ENCODE measurements at regions not wholly inside any gene's neighbourhood (a gene's known extent, or its start where the extent isn't known, plus 50 kb on each side); places are given as distances from the start of the nearest gene placed in this dataset.

GRCh38 chr17:15154618-15155017 is 110.5 kb downstream of the PMP22 start (continued):
- TF ChIP-seq ZNF318 (CRISPR knock-in tag; IDR thresholded peaks at IDR 0.05) (no peak), ZNF644 (CRISPR knock-in tag; IDR thresholded peaks at IDR 0.05; ENCODE audit: low read depth) (no peak), ZMYM4 (CRISPR knock-in tag; IDR thresholded peaks at IDR 0.05) (no peak), IKZF5 (CRISPR knock-in tag; IDR thresholded peaks at IDR 0.05) (no peak), RFXANK (CRISPR knock-in tag; IDR thresholded peaks at IDR 0.05) (no peak), ZNF713 (CRISPR knock-in tag; IDR thresholded peaks at IDR 0.05) (no peak), CAMTA2 (CRISPR knock-in tag; IDR thresholded peaks at IDR 0.05; ENCODE audit: borderline replicate concordance) (no peak), EZH2 (conservative IDR thresholded peaks at IDR 0.05; ENCODE audit: low read depth, low read length) (no peak)
- TF ChIP-seq, protein P1, sequence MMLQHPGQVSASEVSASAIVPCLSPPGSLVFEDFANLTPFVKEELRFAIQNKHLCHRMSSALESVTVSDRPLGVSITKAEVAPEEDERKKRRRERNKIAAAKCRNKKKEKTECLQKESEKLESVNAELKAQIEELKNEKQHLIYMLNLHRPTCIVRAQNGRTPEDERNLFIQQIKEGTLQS (CRISPR knock-in tag; IDR thresholded peaks at IDR 0.05), result no peak
- TF ChIP-seq, protein P2, sequence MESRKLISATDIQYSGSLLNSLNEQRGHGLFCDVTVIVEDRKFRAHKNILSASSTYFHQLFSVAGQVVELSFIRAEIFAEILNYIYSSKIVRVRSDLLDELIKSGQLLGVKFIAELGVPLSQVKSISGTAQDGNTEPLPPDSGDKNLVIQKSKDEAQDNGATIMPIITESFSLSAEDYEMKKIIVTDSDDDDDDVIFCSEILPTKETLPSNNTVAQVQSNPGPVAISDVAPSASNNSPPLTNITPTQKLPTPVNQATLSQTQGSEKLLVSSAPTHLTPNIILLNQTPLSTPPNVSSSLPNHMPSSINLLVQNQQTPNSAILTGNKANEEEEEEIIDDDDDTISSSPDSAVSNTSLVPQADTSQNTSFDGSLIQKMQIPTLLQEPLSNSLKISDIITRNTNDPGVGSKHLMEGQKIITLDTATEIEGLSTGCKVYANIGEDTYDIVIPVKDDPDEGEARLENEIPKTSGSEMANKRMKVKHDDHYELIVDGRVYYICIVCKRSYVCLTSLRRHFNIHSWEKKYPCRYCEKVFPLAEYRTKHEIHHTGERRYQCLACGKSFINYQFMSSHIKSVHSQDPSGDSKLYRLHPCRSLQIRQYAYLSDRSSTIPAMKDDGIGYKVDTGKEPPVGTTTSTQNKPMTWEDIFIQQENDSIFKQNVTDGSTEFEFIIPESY (CRISPR knock-in tag; IDR thresholded peaks at IDR 0.05), result no peak
- TF ChIP-seq, protein P3, sequence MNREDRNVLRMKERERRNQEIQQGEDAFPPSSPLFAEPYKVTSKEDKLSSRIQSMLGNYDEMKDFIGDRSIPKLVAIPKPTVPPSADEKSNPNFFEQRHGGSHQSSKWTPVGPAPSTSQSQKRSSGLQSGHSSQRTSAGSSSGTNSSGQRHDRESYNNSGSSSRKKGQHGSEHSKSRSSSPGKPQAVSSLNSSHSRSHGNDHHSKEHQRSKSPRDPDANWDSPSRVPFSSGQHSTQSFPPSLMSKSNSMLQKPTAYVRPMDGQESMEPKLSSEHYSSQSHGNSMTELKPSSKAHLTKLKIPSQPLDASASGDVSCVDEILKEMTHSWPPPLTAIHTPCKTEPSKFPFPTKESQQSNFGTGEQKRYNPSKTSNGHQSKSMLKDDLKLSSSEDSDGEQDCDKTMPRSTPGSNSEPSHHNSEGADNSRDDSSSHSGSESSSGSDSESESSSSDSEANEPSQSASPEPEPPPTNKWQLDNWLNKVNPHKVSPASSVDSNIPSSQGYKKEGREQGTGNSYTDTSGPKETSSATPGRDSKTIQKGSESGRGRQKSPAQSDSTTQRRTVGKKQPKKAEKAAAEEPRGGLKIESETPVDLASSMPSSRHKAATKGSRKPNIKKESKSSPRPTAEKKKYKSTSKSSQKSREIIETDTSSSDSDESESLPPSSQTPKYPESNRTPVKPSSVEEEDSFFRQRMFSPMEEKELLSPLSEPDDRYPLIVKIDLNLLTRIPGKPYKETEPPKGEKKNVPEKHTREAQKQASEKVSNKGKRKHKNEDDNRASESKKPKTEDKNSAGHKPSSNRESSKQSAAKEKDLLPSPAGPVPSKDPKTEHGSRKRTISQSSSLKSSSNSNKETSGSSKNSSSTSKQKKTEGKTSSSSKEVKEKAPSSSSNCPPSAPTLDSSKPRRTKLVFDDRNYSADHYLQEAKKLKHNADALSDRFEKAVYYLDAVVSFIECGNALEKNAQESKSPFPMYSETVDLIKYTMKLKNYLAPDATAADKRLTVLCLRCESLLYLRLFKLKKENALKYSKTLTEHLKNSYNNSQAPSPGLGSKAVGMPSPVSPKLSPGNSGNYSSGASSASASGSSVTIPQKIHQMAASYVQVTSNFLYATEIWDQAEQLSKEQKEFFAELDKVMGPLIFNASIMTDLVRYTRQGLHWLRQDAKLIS (CRISPR knock-in tag; IDR thresholded peaks at IDR 0.05), result no peak

Data from HepG2 (cell line).